Muscle layer of colon (tissue), 2 donors: ENCODE measurements at regions not wholly inside any gene's neighbourhood (a gene's known extent, or its start where the extent isn't known, plus 50 kb on each side); places are given as distances from the start of the nearest gene placed in this dataset.

ENCODE experiments used
- H3K27ac ChIP-seq: one replicate; pipeline ENCODE4 v1.7.0; 2013; ENCODE audit warnings: low read depth, mild to moderate bottlenecking, low read length, moderate library complexity
- H3K27me3 ChIP-seq, 2 donors: one replicate each; pipeline ENCODE4 v1.7.0; 2013; ENCODE audit warnings: low read length in 2 of 2, mild to moderate bottlenecking in 2 of 2; ENCODE audit not compliant: insufficient read depth in 2 of 2, control insufficient read depth in 1 of 2
- H3K36me3 ChIP-seq: one replicate; pipeline ENCODE4 v1.7.0; 2013; ENCODE audit warnings: mild to moderate bottlenecking, low read length; ENCODE audit not compliant: insufficient read depth
- H3K4me1 ChIP-seq: one replicate; pipeline ENCODE4 v1.7.0; 2013; ENCODE audit warnings: mild to moderate bottlenecking, low read length; ENCODE audit not compliant: insufficient read depth
- H3K4me3 ChIP-seq, 2 donors: one replicate each; pipeline ENCODE4 v1.7.0; 2013; ENCODE audit warnings: low read length in 2 of 2, low read depth in 1 of 2, mild to moderate bottlenecking in 1 of 2, moderate library complexity in 1 of 2
- H3K9ac ChIP-seq: one replicate; pipeline ENCODE4 v1.7.0; 2013; ENCODE audit warnings: low read length
- H3K9me3 ChIP-seq: one replicate; pipeline ENCODE4 v1.7.0; 2013; ENCODE audit warnings: mild to moderate bottlenecking, low read length
- donor health status: abdominal sarcoma.
- donor health status: Adenocarcinoma of cecum.

GRCh38 chr1:5005171-5005570 lies 350.8 kb downstream of the AJAP1 start:
- H3K9me3 ChIP-seq, result no peaks in the 10 kb centered on the region
- no peaks in the 10 kb centered on the region for H3K4me1 ChIP-seq
- no peak overlapping the region for H3K4me3 ChIP-seq
- H3K27ac ChIP-seq, result no peak overlapping the region
- peaks cover 0 to 4% of the 10 kb centered on the region in 2 donors for H3K27me3 ChIP-seq
- H3K36me3 ChIP-seq, result no peaks in the 10 kb centered on the region
- H3K9ac ChIP-seq, result no peak overlapping the region

GRCh38 chr1:5002676-5003075 lies 348.3 kb downstream of the AJAP1 start:
- Histone ChIP-seq H3K4me3 (no peak overlapping the region), H3K9ac (no peak overlapping the region), H3K9me3 (no peaks in the 10 kb centered on the region), H3K27ac (no peak overlapping the region), H3K36me3 (no peaks in the 10 kb centered on the region), H3K4me1 (no peaks in the 10 kb centered on the region), H3K27me3 (no peaks in the 10 kb centered on the region)

GRCh38 chr1:5001466-5001865 lies 347.1 kb downstream of the AJAP1 start:
- H3K27ac ChIP-seq, result no peak overlapping the region
- H3K27me3 ChIP-seq, result no peaks in the 10 kb centered on the region
- H3K9me3 ChIP-seq, result no peaks in the 10 kb centered on the region
- no peak overlapping the region for H3K4me3 ChIP-seq
- no peaks in the 10 kb centered on the region for H3K4me1 ChIP-seq
- no peaks in the 10 kb centered on the region for H3K36me3 ChIP-seq
- no peak overlapping the region for H3K9ac ChIP-seq

- H3K36me3 ChIP-seq, result no peaks in the 10 kb centered on the region
- H3K27ac ChIP-seq, result no peak overlapping the region
- H3K9ac ChIP-seq, result no peak overlapping the region
Measured at GRCh38 chr1:4986306-4986705, 331.9 kb downstream of the AJAP1 start.

GRCh38 chr1:4984841-4985240 lies 330.4 kb downstream of the AJAP1 start:
- Histone ChIP-seq H3K9me3 (no peaks in the 10 kb centered on the region), H3K9ac (no peak overlapping the region), H3K27me3 (no peaks in the 10 kb centered on the region), H3K36me3 (no peaks in the 10 kb centered on the region), H3K4me1 (no peaks in the 10 kb centered on the region), H3K4me3 (no peak overlapping the region), H3K27ac (no peak overlapping the region)

More at GRCh38 chr1:4986306-4986705, 331.9 kb downstream of the AJAP1 start:
- no peaks in the 10 kb centered on the region for H3K9me3 ChIP-seq
- no peaks in the 10 kb centered on the region for H3K4me1 ChIP-seq
- H3K27me3 ChIP-seq, result no peaks in the 10 kb centered on the region
- no peak overlapping the region for H3K4me3 ChIP-seq

GRCh38 chr1:4980211-4980610 lies 325.8 kb downstream of the AJAP1 start:
- H3K4me1 ChIP-seq, result no peaks in the 10 kb centered on the region
- no peaks in the 10 kb centered on the region for H3K27me3 ChIP-seq
- no peak overlapping the region for H3K4me3 ChIP-seq
- no peak overlapping the region for H3K9ac ChIP-seq
- no peaks in the 10 kb centered on the region for H3K9me3 ChIP-seq
- H3K27ac ChIP-seq, result no peak overlapping the region
- no peaks in the 10 kb centered on the region for H3K36me3 ChIP-seq

- Histone ChIP-seq H3K27ac (no peak overlapping the region), H3K4me3 (no peak overlapping the region), H3K9ac (no peak overlapping the region), H3K27me3 (no peaks in the 10 kb centered on the region), H3K9me3 (no peaks in the 10 kb centered on the region), H3K36me3 (no peaks in the 10 kb centered on the region), H3K4me1 (no peaks in the 10 kb centered on the region)
Measured at GRCh38 chr1:4978660-4979390, 324.4 kb downstream of the AJAP1 start.

- no peak overlapping the region for H3K4me3 ChIP-seq
- H3K9ac ChIP-seq, result no peak overlapping the region
- H3K9me3 ChIP-seq, result no peaks in the 10 kb centered on the region
- H3K27me3 ChIP-seq, result no peaks in the 10 kb centered on the region
- no peaks in the 10 kb centered on the region for H3K36me3 ChIP-seq
- H3K4me1 ChIP-seq, result no peaks in the 10 kb centered on the region
- no peak overlapping the region for H3K27ac ChIP-seq
Measured at GRCh38 chr1:4977701-4978100, 323.3 kb downstream of the AJAP1 start.

GRCh38 chr1:4976859-4977440 lies 322.5 kb downstream of the AJAP1 start:
- no peaks in the 10 kb centered on the region for H3K9me3 ChIP-seq
- H3K27ac ChIP-seq, result no peak overlapping the region
- no peak overlapping the region for H3K4me3 ChIP-seq
- no peaks in the 10 kb centered on the region for H3K36me3 ChIP-seq
- H3K9ac ChIP-seq, result no peak overlapping the region
- H3K4me1 ChIP-seq, result no peaks in the 10 kb centered on the region
- H3K27me3 ChIP-seq, result no peaks in the 10 kb centered on the region

GRCh38 chr1:4975856-4976255 lies 321.4 kb downstream of the AJAP1 start:
- no peak overlapping the region for H3K4me3 ChIP-seq
- no peaks in the 10 kb centered on the region for H3K9me3 ChIP-seq
- H3K4me1 ChIP-seq, result peaks cover 2% of the 10 kb centered on the region
- H3K36me3 ChIP-seq, result no peaks in the 10 kb centered on the region
- no peak overlapping the region for H3K9ac ChIP-seq
- H3K27me3 ChIP-seq, result no peaks in the 10 kb centered on the region
- H3K27ac ChIP-seq, result no peak overlapping the region

GRCh38 chr1:4974981-4975685 lies 320.7 kb downstream of the AJAP1 start:
- Histone ChIP-seq H3K27ac (no peak overlapping the region), H3K4me1 (peaks cover 9% of the 10 kb centered on the region), H3K9ac (no peak overlapping the region), H3K27me3 (no peaks in the 10 kb centered on the region), H3K4me3 (no peak overlapping the region), H3K9me3 (no peaks in the 10 kb centered on the region), H3K36me3 (no peaks in the 10 kb centered on the region)
